ENCODE measurements at regions not wholly inside any gene's neighbourhood (a gene's known extent, or its start where the extent isn't known, plus 50 kb on each side); places are given as distances from the start of the nearest gene placed in this dataset.
A peak's percentile ranks its signal among the peaks of the same experiment; 100 is the strongest.

DNA sequence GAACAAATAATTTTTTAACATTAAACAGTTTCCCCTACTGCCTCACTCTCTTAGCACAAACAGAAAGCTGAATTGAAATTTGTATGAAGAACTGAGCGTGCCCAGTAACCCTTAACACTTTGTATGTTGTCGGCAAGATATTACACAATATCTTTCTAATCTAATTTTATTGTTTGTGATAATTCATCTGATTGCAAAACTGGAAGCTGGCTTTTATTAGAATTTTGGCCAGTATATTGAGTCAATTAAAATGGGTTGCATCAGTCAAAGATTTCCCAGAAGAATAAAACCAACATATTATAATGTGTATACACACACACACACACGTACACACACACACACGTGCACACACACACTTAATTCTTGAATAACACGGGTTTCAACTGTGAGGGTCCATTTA, 2332.1 kb downstream of the PCDH7 start:
- ATAC-seq, result no peak
- DNase-seq, result no peak
- intact Hi-C loops (cut with micrococcal nuclease), result no loop called here

DNA sequence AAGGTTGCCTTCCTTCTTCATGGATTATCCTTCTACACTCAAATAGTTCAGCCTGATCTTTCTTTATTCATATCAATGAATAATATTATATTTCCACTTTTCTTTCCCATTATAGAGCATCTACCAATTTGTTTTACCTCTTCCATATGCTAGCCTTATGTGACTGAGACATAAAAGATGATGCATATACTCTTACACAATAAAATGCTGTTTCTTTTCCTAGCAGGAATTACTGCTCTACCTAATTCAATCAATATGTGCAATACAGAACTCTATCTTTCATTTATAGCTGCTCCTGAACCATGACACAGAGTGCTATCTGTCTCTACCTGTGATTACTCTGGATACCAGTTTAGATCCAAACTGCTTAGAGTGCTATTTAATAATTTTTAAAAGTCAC, 2334.0 kb downstream of the PCDH7 start:
- ATAC-seq (no peak), DNase-seq (no peak)
- intact Hi-C loops (cut with micrococcal nuclease), result no loop called here

DNA sequence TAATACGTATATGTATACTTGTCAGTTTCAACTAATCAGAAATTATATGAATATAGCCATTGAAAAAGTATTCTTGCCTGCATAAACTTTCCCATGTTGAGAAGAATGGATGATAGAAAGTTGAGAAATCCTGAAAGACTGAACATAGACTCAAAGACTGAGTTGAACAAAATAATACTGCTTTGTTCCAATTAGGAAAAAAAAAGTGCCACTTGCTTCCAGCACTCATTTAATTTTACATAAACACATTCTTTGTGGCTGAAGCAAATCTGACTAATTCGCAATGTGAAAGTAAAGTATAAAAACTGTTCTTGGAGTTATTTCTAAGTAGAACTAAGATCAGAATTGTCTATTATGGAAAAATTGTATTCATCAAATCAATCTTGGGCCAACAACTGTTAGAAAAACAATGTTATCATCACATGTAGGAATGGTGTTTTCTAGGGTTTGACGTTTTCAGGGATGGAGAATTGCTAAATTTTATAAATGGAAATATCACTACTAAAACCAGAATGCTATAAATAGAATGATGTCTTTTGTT, 2334.6 kb downstream of the PCDH7 start:
- intact Hi-C loops (cut with micrococcal nuclease), result no loop called here
- ATAC-seq (no peak), DNase-seq (no peak)

DNA sequence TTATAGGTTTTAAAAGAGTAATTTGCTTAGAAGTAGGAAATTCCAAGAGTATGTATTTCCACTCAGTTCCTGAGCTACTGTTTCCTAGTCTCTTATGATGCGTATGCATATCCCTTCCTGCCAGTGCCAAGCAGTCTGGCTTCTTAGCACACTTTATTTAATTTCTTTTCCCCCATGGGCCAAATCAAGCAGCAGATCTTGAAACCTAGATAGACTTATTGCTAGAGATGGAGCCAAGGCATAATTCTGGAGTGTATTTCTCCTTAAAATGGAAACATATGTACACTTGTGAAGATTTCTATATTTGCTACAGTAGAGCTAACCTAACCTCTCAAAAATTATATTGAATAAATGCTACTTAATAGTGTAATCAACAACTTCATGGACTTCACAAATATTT, 2337.6 kb downstream of the PCDH7 start:
- intact Hi-C loops (cut with micrococcal nuclease), result no loop called here
- ATAC-seq, result no peak
- DNase-seq, result no peak

DNA sequence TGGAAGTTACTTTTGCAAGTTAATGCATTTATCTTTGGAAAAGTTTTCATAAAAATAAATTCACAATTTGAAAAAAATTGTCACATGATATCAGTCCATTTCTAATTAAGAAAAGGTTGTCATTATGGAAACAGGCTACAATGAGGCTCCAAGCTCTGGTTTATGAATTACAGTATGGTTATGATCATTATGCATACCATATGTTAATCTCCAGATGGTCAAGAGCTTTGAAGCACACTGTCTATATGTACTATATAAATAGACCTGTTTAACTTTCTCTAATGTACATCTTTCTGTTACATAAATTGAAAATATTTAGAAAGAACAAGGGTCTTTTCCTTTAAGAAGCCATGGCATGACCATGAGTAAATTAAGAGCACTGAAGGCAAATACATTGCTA, 2338.8 kb downstream of the PCDH7 start:
- DNase-seq, result no peak
- no peak for ATAC-seq
- intact Hi-C loops (cut with micrococcal nuclease), result no loop called here

DNA sequence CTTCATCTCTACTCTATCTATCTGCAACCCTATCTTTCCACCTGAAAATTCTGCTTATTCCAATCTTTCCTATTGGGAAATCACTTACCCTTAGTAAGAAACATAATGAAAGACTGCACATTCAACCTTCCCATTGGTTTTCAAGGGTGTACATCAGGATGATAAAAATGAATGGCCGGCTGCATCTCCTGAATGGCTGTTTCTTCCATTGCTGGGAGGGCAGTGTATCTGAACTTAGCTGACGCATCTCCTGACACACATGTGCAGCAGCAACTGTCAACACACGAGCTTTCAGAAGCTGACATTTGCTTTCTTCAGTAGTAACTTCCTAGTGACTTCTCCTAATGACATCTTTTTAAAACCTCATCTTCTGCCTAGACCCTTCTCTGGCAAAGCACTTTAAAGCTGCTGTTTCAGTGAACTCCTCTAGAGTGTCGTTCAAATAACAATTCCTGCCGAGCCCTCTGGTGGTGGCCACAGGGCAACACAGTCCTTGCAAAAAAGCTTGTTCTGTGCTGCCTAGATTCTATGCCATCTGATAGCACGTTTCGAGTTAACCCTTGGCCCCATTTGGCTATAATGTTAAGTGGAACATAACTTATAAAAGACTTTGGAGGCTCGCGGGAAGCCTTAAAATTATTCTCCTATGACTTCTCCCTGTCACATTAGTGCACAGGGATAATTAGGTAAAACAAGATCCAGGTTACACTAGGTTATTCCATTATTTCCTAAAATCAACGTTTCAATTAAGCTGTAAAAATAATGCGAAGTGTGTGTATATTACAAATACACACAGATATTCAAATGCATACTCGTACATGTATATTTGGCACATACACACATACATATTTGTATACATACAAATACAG, 2340.7 kb downstream of the PCDH7 start:
- peak; percentile 27 for ATAC-seq
- intact Hi-C loops (cut with micrococcal nuclease), result no loop called here
- no peak for DNase-seq

DNA sequence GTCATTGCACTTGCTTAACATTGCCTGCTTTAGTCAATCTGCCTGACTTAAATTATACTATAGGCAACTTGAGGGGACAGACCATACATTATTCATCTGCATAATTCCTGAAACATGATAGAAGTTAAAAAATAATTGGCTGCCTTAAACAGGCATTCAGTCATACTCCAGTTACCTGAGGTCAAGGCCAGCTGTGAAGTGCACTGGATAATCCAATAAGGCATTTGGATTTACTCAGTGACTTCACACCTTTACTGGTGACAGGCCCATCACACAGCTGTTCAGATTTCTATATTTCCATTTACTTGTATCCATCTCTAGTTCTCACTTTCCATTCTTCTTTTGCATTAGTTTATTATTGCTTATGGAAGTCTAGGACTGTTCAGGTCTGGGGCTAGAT, 2341.6 kb downstream of the PCDH7 start:
- no peak for ATAC-seq
- DNase-seq, result no peak
- intact Hi-C loops (cut with micrococcal nuclease), result no loop called here

DNA sequence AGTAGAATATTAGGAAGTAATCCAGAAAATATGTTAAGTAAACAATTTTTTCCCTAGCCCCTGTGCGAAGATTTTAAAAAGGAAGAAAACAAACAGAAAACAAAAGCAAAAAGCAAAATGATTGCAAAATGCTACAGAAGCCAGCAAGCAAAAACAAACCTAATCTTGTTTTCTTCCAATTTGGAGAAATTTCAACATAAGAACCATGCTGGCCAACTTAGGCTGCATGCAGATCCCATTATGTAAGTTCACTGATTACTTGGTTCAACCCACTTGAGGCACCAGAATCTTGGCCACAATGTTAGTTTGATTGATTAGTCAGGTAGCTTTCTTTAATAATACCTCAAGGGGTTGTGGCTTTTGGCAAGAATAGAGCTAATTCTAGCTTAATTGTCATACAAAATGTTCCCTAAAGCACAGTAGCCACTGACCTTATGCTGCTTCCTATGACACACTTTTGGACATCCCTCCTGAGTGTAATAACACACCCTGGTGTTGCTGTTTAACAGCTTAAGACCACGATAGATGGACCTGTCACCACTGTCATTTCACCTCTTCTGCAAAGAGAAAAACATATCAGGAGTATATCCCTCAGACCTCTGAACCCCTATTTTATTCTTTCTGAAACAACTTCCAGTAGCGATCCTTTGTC, 2342.1 kb downstream of the PCDH7 start:
- ATAC-seq (no peak), DNase-seq (no peak)
- intact Hi-C loops (cut with micrococcal nuclease), result no loop called here

DNA sequence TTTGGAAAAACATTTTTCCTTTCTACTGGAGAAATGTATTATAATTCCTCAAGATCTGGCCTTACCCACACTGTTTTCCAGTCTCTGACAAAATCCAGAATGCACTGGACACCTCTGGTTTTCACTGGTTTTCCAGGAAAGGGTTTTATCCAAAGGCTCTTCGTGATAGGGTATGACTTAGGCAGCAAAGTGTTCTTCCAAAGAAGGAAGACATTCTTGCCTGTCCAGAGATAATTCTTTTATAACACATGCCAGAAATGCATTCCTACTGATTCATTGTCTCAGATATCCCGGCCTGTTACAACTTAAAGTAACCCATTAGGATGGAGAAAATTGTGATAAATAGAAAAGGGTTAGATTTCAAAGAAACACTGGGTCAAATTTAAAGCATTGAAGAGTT, 2343.1 kb downstream of the PCDH7 start:
- DNase-seq (no peak), ATAC-seq (no peak)
- intact Hi-C loops (cut with micrococcal nuclease), result no loop called here

DNA sequence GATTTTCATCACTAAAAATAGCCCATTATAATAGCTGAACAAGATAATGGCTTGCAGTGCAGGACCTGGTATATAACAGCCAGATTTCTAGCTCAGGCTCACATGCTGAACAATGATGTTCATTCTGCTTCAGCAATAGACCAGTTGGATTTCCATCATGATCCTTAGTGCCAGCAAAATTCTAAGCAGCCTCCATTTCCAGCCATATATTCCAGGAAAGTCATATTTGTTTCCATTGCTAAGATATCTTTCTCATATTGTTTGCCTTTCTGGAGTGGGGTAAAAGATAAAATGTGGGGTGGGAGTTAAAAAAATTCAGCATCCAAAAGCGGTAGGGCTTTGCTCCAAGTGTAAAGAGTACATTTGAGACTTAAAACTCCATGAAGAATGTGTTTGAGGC, 2344.1 kb downstream of the PCDH7 start:
- DNase-seq (no peak), ATAC-seq (no peak)
- intact Hi-C loops (cut with micrococcal nuclease), result no loop called here

DNA sequence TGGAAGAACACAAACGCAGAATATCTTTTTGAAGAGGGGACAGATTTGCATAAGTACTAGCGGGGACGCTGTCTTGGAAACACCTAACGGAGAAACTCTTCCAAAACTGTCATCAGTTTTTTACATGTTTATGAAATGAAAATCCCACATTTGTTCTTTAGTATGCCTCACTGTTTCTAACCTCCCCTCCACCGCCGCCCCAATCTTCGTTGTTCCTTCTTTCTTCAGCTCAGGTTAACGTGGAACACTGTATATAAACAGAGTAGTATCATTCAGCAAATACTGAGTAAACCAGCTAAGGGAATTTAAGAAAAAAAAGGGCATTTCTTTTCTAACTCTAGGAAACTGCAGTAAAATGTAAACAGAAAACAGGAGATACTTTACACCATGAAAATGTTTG, 2345.6 kb downstream of the PCDH7 start:
- intact Hi-C loops (cut with micrococcal nuclease), result no loop called here
- ATAC-seq, result no peak

DNA sequence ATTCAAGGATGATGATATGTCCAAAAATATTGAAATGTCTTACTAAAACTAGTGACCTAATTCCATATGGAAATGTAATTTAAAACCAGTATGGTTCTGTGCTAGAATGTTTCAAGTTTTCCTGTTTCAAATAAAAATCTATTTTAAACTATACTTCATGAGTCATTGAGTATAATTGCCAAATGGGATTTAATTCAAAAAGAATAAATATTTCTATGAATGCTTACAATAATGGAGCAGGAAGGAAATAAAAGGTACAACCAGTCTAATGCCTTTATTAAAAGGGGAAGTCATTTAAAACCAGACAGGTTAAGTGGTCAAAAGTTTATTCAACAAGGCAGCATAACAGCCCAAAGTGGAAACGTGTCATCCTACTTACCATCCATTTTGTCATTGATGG, 2347.1 kb downstream of the PCDH7 start:
- no peak for ATAC-seq
- DNase-seq, result no peak
- intact Hi-C loops (cut with micrococcal nuclease), result no loop called here

More for the DNA sequence above, 2345.6 kb downstream of the PCDH7 start:
- DNase-seq, result no peak

DNA sequence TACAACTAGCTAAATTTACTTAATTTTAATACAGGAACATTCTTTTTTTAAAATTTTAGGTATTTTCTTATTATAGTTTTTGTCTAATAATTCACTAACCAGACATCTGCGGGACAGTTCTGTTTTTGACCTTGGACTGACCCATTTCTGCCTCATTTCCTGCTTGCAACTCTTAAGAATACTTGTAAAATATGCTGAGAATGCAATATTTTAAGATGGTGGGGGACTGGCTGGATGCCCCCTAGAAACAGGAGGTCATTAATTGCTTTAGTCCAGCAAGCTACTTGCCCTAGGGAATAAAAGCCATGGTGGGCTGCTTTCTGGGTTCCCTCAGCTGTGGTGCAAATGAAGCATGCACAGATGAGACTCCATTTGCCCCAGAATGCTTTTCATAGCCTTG, 2348.4 kb downstream of the PCDH7 start:
- DNase-seq (no peak), ATAC-seq (no peak)
- intact Hi-C loops (cut with micrococcal nuclease), result no loop called here

DNA sequence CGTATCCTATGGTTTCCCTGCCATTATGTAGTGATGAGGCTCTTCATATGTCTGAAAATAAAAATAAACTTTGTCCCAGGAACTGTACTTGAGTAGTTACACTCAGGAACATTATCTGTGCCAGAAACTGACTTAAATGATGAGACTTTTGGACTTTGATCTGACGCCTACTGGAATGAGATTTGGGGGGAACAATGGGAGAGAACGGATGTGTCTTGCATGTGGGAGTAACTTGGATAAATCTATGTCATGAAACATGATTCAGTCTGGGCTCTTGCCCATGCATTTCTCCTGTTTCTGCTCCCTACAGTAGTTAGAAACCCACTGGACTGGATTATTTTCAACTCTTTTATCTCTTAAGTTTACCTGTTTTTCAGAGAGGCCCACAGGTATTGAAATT, 2351.4 kb downstream of the PCDH7 start:
- no peak for ATAC-seq
- intact Hi-C loops (cut with micrococcal nuclease), result no loop called here
- DNase-seq, result no peak

DNA sequence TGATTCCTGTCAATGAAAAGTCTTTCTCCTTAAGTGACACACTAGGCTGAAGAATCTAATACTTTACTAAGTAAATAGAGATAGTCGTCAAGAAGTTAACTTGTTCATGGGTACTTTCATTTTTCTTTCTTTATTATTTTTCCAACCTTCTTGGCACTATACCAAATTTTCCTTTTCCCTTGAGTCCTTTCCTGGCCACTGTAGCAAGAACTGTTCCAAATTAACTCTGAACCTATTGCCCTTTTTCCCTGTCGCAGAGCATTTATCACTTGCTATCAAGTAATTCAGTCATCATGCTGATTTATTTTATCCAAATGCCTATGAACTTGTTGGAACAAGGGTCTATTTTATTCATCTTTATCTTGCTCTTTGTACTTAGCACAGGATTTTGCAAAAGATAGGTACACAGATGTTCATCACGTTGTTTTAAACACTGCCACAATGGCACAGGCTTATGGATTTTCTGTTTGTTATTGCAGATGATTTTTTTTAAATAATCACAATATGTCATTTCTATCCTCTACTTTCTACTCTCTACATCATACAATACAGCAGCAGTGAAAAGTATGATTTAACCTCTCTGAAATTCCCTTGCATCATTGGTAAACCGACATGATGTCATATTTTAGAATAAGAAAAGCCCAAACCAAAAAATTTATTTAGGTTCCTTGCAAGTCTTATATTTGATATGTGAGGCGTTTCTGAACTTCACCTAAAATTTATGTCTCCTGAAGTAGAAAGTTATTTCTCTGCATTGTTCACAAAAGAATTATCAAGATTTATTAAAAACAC, 2352.3 kb downstream of the PCDH7 start:
- intact Hi-C loops (cut with micrococcal nuclease), result no loop called here
- no peak for DNase-seq
- ATAC-seq, result no peak

DNA sequence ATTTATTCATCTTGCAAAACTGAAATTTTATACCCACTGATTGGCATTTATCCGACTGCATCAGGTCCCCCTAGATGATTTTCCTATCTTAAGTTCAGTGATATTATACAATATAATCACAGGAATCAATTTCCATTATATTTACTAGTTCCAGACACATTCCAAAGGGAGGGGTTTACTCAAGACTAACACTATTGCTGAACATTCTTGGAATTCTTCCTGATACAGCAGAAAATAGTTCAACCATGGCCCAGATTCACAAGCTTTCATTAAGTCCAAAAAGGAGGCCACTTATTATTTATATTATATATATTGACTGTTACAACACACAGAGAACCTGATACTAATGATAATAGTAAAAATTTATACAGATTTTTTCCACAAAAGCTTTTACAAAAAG, 2353.6 kb downstream of the PCDH7 start:
- intact Hi-C loops (cut with micrococcal nuclease), result no loop called here
- no peak for DNase-seq
- no peak for ATAC-seq

DNA sequence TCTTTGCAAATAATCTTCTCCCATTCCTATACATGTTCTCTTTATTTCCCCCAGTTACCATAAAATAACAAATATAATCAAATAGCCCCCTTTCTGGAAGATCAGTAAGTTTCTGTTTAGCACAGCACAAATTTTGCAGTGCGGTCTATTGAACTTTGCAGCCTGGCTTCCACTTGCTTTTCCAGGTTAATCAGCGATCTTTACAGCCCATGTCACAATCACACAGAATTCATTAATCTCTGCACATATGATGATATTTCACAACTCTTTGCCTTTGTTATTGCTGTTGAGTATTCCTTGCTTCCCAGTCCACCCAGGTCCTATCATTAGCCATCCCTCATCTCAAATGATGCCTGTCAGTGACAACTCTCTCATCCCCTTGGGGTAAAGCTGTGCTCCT, 2358.0 kb downstream of the PCDH7 start:
- intact Hi-C loops (cut with micrococcal nuclease), result no loop called here
- ATAC-seq, result no peak
- DNase-seq, result no peak

DNA sequence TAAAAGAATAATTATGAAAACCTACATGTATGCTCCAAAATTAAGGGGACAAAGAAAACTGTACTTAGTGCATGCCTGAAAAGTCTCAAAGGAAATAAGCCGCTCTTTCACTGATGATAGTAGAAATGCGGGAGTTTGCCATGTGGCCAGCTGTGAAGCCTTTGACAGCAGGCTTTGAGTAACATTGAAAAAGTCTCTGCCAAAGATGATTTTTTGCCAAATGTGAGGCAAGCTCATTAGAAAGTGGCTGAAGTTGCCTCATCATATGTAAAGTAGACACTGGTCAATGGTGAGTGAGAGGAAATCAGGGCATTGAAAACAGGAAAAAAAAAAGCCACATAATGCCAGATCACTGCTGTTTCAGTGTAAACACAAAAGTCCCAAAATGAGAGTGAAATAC, 2360.1 kb downstream of the PCDH7 start:
- peak; percentile 48 for ATAC-seq
- intact Hi-C loops (cut with micrococcal nuclease), result no loop called here
- DNase-seq, result peak; percentile 32

DNA sequence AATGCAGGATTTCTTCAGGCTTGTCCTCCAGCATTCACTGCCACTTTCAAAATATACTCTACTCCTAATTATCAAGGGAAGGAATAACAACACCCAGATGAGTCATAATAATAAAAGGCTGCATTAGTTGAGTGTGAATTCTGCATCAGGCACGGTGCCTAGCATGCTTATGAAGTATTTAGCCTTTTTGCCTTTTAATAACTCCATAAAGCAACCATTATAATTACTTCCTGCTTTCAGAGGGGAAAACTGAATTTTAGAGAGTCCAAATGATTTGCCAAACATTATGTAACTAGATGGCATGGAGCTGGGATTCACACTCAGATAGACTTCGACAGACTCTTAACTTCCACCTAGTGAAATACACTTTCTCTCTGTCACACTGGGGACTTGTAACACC, 2365.5 kb downstream of the PCDH7 start:
- no peak for DNase-seq
- ATAC-seq, result no peak
- intact Hi-C loops (cut with micrococcal nuclease), result no loop called here

DNA sequence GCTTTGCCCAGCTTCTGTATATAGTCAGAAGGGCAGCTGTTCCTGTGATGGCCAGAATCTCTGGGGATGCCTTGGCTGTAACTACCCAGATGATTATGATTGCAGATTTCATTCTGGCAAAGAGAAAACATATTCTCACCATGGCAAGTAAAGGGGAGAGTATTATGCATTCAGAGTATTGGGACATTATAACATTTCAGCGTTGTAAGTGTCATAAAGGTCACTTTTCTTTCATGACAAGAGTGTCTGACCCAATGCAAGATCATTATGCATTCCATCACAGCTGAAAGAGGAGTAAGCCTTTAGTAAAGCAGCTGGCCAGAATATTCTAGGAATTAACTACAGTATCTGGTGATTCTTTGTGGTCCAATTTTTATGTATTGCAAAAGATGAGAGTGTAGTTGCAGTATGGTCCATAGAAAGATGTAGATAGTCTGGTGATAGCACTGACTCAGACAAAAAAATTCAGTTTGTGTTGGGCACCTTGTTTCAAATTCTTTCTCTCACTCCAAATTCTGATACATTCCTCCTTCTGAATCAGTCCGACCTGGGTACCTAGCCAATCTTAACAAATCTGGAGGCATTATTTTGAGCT, 2366.3 kb downstream of the PCDH7 start:
- ATAC-seq (no peak), DNase-seq (no peak)
- intact Hi-C loops (cut with micrococcal nuclease), result no loop called here

All from left ventricle myocardium superior (tissue), 1 donor.